H1 (cell line): ENCODE measurements at regions not wholly inside any gene's neighbourhood (a gene's known extent, or its start where the extent isn't known, plus 50 kb on each side); places are given as distances from the start of the nearest gene placed in this dataset.

Experiments
- BCL11A ChIP-seq, 2 experiments: IDR thresholded peaks; one replicate each; pipeline ENCODE4 v1.6.1; 2011; ENCODE audit warnings: low read depth in 2 of 2, low read length in 2 of 2, mild to moderate bottlenecking in 2 of 2
- CBX8 ChIP-seq: fragments of 300-800, 300-1000 bp; sonication (generic); IDR thresholded peaks from 2 replicates; pipeline ENCODE4 v1.7.1; 2016; ENCODE audit warnings: low read depth, low read length, borderline replicate concordance
- EP300 ChIP-seq, 2 experiments: IDR thresholded peaks; 1 replicate in 1 of 2; 2 replicates in 1 of 2; pipeline ENCODE4 v1.6.1; 2011 to 2012; ENCODE audit warnings: low read depth in 2 of 2, low read length in 2 of 2, mild to moderate bottlenecking in 2 of 2, borderline replicate concordance in 1 of 2, inconsistent platforms in 1 of 2, moderate library complexity in 1 of 2
- GABPA ChIP-seq: IDR thresholded peaks from 2 replicates; pipeline ENCODE4 v1.6.1; 2011; ENCODE audit warnings: mild to moderate bottlenecking, low read length, moderate library complexity, borderline replicate concordance; ENCODE audit not compliant: insufficient read depth
- GTF2F1 ChIP-seq: IDR thresholded peaks from 2 replicates; pipeline ENCODE4 v1.6.1; 2012; ENCODE audit warnings: low read depth, low read length, improper control_type of control experiment, borderline replicate concordance
- RBBP5 ChIP-seq: IDR thresholded peaks from 2 replicates; pipeline ENCODE4 v1.7.1; 2012; ENCODE audit warnings: low read depth, mild to moderate bottlenecking, inconsistent platforms, low read length, moderate library complexity, borderline replicate concordance
- SIX5 ChIP-seq: IDR thresholded peaks from 2 replicates; pipeline ENCODE4 v1.6.1; 2011; ENCODE audit warnings: mild to moderate bottlenecking, low read depth, low read length

GRCh38 chr1:227433663-227434341, 115.5 kb upstream of the CDC42BPA start (continued):
- TF ChIP-seq EP300 (IDR thresholded peaks at IDR 0.05; ENCODE audit: borderline replicate concordance in 1 of 2, low read depth in 2 of 2, low read length in 2 of 2) = no peak
- TF ChIP-seq SIX5 = no peak
- TF ChIP-seq RBBP5 = no peak
- no peak for TF ChIP-seq BCL11A (IDR thresholded peaks at IDR 0.05; ENCODE audit: low read depth in 2 of 2, low read length in 2 of 2)
- TF ChIP-seq CBX8 = no peak
- TF ChIP-seq GTF2F1 = no peak
- TF ChIP-seq GABPA = no peak
